Panc1 (cell line): ENCODE measurements at regions not wholly inside any gene's neighbourhood (a gene's known extent, or its start where the extent isn't known, plus 50 kb on each side); places are given as distances from the start of the nearest gene placed in this dataset.

Experiments
- ATAC-seq: fragments of 200-7000 bp; cut with Tn5 transposase; 2 replicates; pipeline ENCODE4 v1.9.1; 2020; ENCODE audit warnings: mild to moderate bottlenecking, moderate library complexity
- BruUV-seq: library from RNA; stranded (reverse); fragments of 400-500 nt; replicated peaks from 2 replicates; lab custom pipeline; 2021; lab: Mats Ljungman, UMichigan
- CTCF ChIA-PET: fragments of 300-600 bp; sonication (Branson Sonifier 250); formaldehyde crosslinking; loops from one replicate; lab custom pipeline; 2022; ENCODE audit warnings: antibody characterized with exemption; lab: Charles Lee
- POLR2A ChIA-PET: fragments of 300-600 bp; sonication (Branson Sonifier 250); formaldehyde crosslinking; loops from one replicate; lab custom pipeline; 2022; ENCODE audit warnings: antibody characterized with exemption; lab: Charles Lee
- DNase-seq: peaks from one replicate; pipeline ENCODE4 v3.0.0-alpha.2; 2010; ENCODE audit warnings: low read depth, low spot score
- H3K27ac ChIP-seq: 2 replicates; pipeline ENCODE4 v1.5.1; 2011; ENCODE audit warnings: mild to moderate bottlenecking, low read length, inconsistent platforms
- H3K27me3 ChIP-seq: fragments of 200-500 bp; sonication (Bioruptor generic); 2 replicates; pipeline ENCODE4 v1.6.0; 2014; ENCODE audit warnings: low read length, inconsistent platforms; ENCODE audit not compliant: control insufficient read depth, insufficient read depth
- H3K36me3 ChIP-seq: fragments of 200-500 bp; sonication (Bioruptor generic); 2 replicates; pipeline ENCODE4 v1.5.1; 2014; ENCODE audit warnings: inconsistent platforms, mild to moderate bottlenecking, low read length, moderate library complexity; ENCODE audit not compliant: control insufficient read depth, insufficient read depth
- H3K4me1 ChIP-seq: 2 replicates; pipeline ENCODE4 v1.5.1; 2011; ENCODE audit warnings: inconsistent platforms, mild to moderate bottlenecking, low read length, moderate library complexity; ENCODE audit not compliant: control insufficient read depth, insufficient read depth
- H3K4me3 ChIP-seq, 2 experiments: 2 replicates each; pipeline ENCODE4 v1.5.1; 2011 to 2012; ENCODE audit warnings: low read depth in 2 of 2, low read length in 2 of 2, mild to moderate bottlenecking in 2 of 2, inconsistent platforms in 1 of 2, moderate library complexity in 1 of 2
- H3K9me3 ChIP-seq: fragments of 200-500 bp; sonication (Bioruptor generic); 2 replicates; pipeline ENCODE4 v1.5.1; 2014; ENCODE audit warnings: low read depth, mild to moderate bottlenecking, inconsistent platforms, low read length, moderate library complexity; ENCODE audit not compliant: control insufficient read depth, insufficient read depth
- POLR2AphosphoS5 ChIP-seq: IDR thresholded peaks from 2 replicates; pipeline ENCODE4 v1.6.1; 2012; ENCODE audit warnings: mild to moderate bottlenecking, low read depth, low read length, moderate library complexity
- SIN3A ChIP-seq: IDR thresholded peaks from 2 replicates; pipeline ENCODE4 v1.6.1; 2012; ENCODE audit warnings: low read depth, mild to moderate bottlenecking, low read length, moderate library complexity, borderline replicate concordance; ENCODE audit not compliant: insufficient read depth
- TCF7L2 ChIP-seq: IDR thresholded peaks from 2 replicates; pipeline ENCODE4 v1.6.1; 2011; ENCODE audit warnings: mild to moderate bottlenecking, low read depth, low read length, inconsistent platforms
- in situ Hi-C: cut with HindIII; loops from 2 replicates; pipeline ENCODE4 v1.10.0; 2016; ENCODE audit warnings: low sequenced_read_pairs, low pct_unique_long_range_greater_than_20kb
- intact Hi-C: fragments of 100-400 bp; cut with micrococcal nuclease; formaldehyde crosslinking; loops from one replicate; pipeline ENCODE4 v1.10.0; 2022; ENCODE audit not compliant: unreplicated experiment
- TF ChIP-seq, protein P1 (sequence below), 2 experiments: IDR thresholded peaks; 2 replicates each; pipeline ENCODE4 v1.6.1; 2011 to 2012; ENCODE audit warnings: low read depth in 2 of 2, control low read depth in 1 of 2, low read length in 1 of 2, mild to moderate bottlenecking in 1 of 2, moderate library complexity in 1 of 2; ENCODE audit not compliant: insufficient read depth in 1 of 2
- TF ChIP-seq, protein P2 (sequence below): fragments of 450-650 bp; IDR thresholded peaks from 2 replicates; pipeline ENCODE4 v1.5.1; 2017; ENCODE audit warnings: mild to moderate bottlenecking

- TF ChIP-seq, protein P1, sequence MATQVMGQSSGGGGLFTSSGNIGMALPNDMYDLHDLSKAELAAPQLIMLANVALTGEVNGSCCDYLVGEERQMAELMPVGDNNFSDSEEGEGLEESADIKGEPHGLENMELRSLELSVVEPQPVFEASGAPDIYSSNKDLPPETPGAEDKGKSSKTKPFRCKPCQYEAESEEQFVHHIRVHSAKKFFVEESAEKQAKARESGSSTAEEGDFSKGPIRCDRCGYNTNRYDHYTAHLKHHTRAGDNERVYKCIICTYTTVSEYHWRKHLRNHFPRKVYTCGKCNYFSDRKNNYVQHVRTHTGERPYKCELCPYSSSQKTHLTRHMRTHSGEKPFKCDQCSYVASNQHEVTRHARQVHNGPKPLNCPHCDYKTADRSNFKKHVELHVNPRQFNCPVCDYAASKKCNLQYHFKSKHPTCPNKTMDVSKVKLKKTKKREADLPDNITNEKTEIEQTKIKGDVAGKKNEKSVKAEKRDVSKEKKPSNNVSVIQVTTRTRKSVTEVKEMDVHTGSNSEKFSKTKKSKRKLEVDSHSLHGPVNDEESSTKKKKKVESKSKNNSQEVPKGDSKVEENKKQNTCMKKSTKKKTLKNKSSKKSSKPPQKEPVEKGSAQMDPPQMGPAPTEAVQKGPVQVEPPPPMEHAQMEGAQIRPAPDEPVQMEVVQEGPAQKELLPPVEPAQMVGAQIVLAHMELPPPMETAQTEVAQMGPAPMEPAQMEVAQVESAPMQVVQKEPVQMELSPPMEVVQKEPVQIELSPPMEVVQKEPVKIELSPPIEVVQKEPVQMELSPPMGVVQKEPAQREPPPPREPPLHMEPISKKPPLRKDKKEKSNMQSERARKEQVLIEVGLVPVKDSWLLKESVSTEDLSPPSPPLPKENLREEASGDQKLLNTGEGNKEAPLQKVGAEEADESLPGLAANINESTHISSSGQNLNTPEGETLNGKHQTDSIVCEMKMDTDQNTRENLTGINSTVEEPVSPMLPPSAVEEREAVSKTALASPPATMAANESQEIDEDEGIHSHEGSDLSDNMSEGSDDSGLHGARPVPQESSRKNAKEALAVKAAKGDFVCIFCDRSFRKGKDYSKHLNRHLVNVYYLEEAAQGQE (IDR thresholded peaks at IDR 0.05; ENCODE audit: insufficient read depth in 1 of 2, low read depth in 2 of 2, low read length in 1 of 2): no peak
- no peak for TF ChIP-seq POLR2AphosphoS5
- TF ChIP-seq, protein P2, sequence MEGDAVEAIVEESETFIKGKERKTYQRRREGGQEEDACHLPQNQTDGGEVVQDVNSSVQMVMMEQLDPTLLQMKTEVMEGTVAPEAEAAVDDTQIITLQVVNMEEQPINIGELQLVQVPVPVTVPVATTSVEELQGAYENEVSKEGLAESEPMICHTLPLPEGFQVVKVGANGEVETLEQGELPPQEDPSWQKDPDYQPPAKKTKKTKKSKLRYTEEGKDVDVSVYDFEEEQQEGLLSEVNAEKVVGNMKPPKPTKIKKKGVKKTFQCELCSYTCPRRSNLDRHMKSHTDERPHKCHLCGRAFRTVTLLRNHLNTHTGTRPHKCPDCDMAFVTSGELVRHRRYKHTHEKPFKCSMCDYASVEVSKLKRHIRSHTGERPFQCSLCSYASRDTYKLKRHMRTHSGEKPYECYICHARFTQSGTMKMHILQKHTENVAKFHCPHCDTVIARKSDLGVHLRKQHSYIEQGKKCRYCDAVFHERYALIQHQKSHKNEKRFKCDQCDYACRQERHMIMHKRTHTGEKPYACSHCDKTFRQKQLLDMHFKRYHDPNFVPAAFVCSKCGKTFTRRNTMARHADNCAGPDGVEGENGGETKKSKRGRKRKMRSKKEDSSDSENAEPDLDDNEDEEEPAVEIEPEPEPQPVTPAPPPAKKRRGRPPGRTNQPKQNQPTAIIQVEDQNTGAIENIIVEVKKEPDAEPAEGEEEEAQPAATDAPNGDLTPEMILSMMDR: no peak
- no peak overlapping the region for H3K27ac ChIP-seq
- H3K4me3 ChIP-seq: no peak overlapping the region
- H3K9me3 ChIP-seq: no peaks in the 10 kb centered on the region
- no peak for DNase-seq
- H3K36me3 ChIP-seq: no peaks in the 10 kb centered on the region
- intact Hi-C loops: no loop called here
- no peak for ATAC-seq
- POLR2A ChIA-PET: no interaction called here
- H3K27me3 ChIP-seq: no peaks in the 10 kb centered on the region
- no peaks in the 10 kb centered on the region for H3K4me1 ChIP-seq
- CTCF ChIA-PET: no interaction called here
- BruUV-seq: no TSS peak
- in situ Hi-C loops: no loop called here
These were observed 332.0 kb downstream of the CYRIA start for GRCh38 chr2:16333681-16334080.

- CTCF ChIA-PET: no interaction called here
- in situ Hi-C loops: no loop called here
- Histone ChIP-seq H3K27me3 (no peaks in the 10 kb centered on the region), H3K36me3 (no peaks in the 10 kb centered on the region), H3K4me3 (no peak overlapping the region), H3K27ac (no peak overlapping the region), H3K9me3 (no peaks in the 10 kb centered on the region), H3K4me1 (no peaks in the 10 kb centered on the region)
- intact Hi-C loops: no loop called here
- no peak for DNase-seq
- TF ChIP-seq, protein P1 (IDR thresholded peaks at IDR 0.05; ENCODE audit: insufficient read depth in 1 of 2, low read depth in 2 of 2, low read length in 1 of 2): no peak
- TF ChIP-seq, protein P2: no peak
- TF ChIP-seq TCF7L2: no peak
- no peak for TF ChIP-seq POLR2AphosphoS5
- TF ChIP-seq SIN3A: no peak
- POLR2A ChIA-PET: no interaction called here
- ATAC-seq: no peak
- BruUV-seq: no TSS peak
These were observed 332.7 kb downstream of the CYRIA start for GRCh38 chr2:16332681-16333557.
